ENCODE measurements at regions not wholly inside any gene's neighbourhood (a gene's known extent, or its start where the extent isn't known, plus 50 kb on each side); places are given as distances from the start of the nearest gene placed in this dataset.

DNA sequence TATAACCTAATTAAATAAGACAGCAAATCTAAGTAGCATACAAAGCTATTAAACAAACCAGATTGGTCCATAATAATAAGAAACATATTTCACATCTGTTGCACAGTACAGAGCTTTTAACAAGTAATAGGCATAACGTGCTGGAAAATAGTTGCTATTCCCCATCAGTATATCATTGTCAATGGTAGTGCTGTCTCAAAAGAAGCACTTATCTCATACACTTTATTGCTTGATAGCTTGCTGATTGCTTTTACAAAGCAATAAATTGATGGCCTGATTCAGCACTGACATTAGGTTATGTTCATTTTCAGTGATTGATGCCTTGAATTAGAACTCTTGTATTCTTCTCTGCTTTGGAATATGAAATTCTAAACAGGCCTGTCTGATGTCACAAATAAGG, 641.7 kb downstream of the CBLN2 start:
- no peaks in the 10 kb centered on the region for H3K79me2 ChIP-seq (ENCODE audit: insufficient read depth, low read length)
- H4K20me1 ChIP-seq (ENCODE audit: insufficient read depth, low read length) = no peaks in the 10 kb centered on the region
- POLR2A ChIA-PET = no interaction called here
- TF ChIP-seq ZFP36L1 (CRISPR knock-in tag; IDR thresholded peaks at IDR 0.05) (no peak), SIX4 (CRISPR knock-in tag; IDR thresholded peaks at IDR 0.05) (no peak), ZNF598 (CRISPR knock-in tag; IDR thresholded peaks at IDR 0.05; ENCODE audit: borderline replicate concordance) (no peak), ZNF703 (CRISPR knock-in tag; IDR thresholded peaks at IDR 0.05; ENCODE audit: borderline replicate concordance) (no peak), ATF5 (CRISPR knock-in tag; IDR thresholded peaks at IDR 0.05; ENCODE audit: low read depth) (no peak), CEBPG (CRISPR knock-in tag; IDR thresholded peaks at IDR 0.05) (no peak), FOXA1 (IDR thresholded peaks at IDR 0.05) (no peak), FOXA1 (CRISPR knock-in tag; IDR thresholded peaks at IDR 0.05) (no peak), SNAI1 (CRISPR knock-in tag; IDR thresholded peaks at IDR 0.05; ENCODE audit: borderline replicate concordance) (no peak), AKNA (CRISPR knock-in tag; IDR thresholded peaks at IDR 0.05; ENCODE audit: borderline replicate concordance) (no peak), CBX5 (CRISPR knock-in tag; IDR thresholded peaks at IDR 0.05; ENCODE audit: borderline replicate concordance) (no peak), ZNF251 (CRISPR knock-in tag; IDR thresholded peaks at IDR 0.05) (no peak)
- FAIRE-seq (no peak), ATAC-seq (no peak), DNase-seq (ENCODE audit: low spot score) (no peak)
- 0% methylated on average over 1 of the region's 1 CpG for WGBS (ENCODE audit: low lambda C conversion rate)
- no peaks in the 10 kb centered on the region for H3K27me3 ChIP-seq (ENCODE audit: control insufficient read depth in 1 of 2, insufficient read depth in 2 of 2, low read length in 2 of 2)
- H3K4me2 ChIP-seq (ENCODE audit: low read depth, low read length) = no peak overlapping the region
- peaks cover 12% of the 10 kb centered on the region for H3K9me3 ChIP-seq (ENCODE audit: low read length)
- in situ Hi-C loops (cut with HindIII; ENCODE audit: extremely low pct_ligation_motif_present, low pct_unique_long_range_greater_than_20kb) = no loop called here
- CTCF ChIA-PET (ENCODE audit: low intra/inter-chr PET ratio, low total read pairs) = no interaction called here
- H3K27ac ChIP-seq (ENCODE audit: extremely low read length, insufficient read depth, low read length) = no peak overlapping the region
- no peak overlapping the region for H3K4me3 ChIP-seq (replicated peaks in 1 of 3; ENCODE audit: insufficient read depth in 1 of 3, low read depth in 2 of 3, low read length in 3 of 3)
- no peak overlapping the region for H3K9ac ChIP-seq (ENCODE audit: insufficient read depth, low read depth, low read length)
- no TSS peak for BruUV-seq (replicated peaks)
- no peaks in the 10 kb centered on the region for H3K36me3 ChIP-seq (replicated peaks in 1 of 2; ENCODE audit: control insufficient read depth in 1 of 2, insufficient read depth in 2 of 2, low read length in 2 of 2)
- H3K4me1 ChIP-seq (ENCODE audit: insufficient read depth, low read length) = no peaks in the 10 kb centered on the region
- H2AFZ ChIP-seq (ENCODE audit: low read length) = no peak overlapping the region
- intact Hi-C loops (cut with micrococcal nuclease; ENCODE audit: unreplicated experiment) = no loop called here

Data from HepG2 (cell line).